Neural cell (in vitro differentiated cells): ENCODE measurements at regions not wholly inside any gene's neighbourhood (a gene's known extent, or its start where the extent isn't known, plus 50 kb on each side); places are given as distances from the start of the nearest gene placed in this dataset.

ENCODE experiments used
- H2AFZ ChIP-seq: fragments of 200-600, 300-800 bp; sonication (generic), shearing (Covaris generic); 2 replicates; pipeline ENCODE4 v1.6.0; 2014; ENCODE audit warnings: low read depth, mild to moderate bottlenecking, antibody characterized with exemption, low read length, moderate library complexity
- H3F3A ChIP-seq: fragments of 200-600 bp; shearing (Covaris generic); 2 replicates; pipeline ENCODE4 v1.6.1; 2016; ENCODE audit warnings: mild to moderate bottlenecking, moderate library complexity, mixed read lengths, antibody characterized with exemption, low read length; ENCODE audit not compliant: insufficient read depth, poor library complexity, severe bottlenecking
- H3K27ac ChIP-seq: fragments of 200-600, 300-800 bp; sonication (generic), shearing (Covaris generic); 2 replicates; pipeline ENCODE4 v1.5.1; 2014; ENCODE audit warnings: mild to moderate bottlenecking, low read length, moderate library complexity
- H3K27me3 ChIP-seq: fragments of 300-800, 200-600 bp; sonication (generic), shearing (Covaris generic); 2 replicates; pipeline ENCODE4 v1.6.0; 2014; ENCODE audit warnings: mild to moderate bottlenecking, low read depth, low read length, moderate library complexity; ENCODE audit not compliant: insufficient read depth
- H3K36me3 ChIP-seq: fragments of 300-800, 200-600 bp; sonication (generic), shearing (Covaris generic); 2 replicates; pipeline ENCODE4 v1.5.1; 2014; ENCODE audit warnings: mild to moderate bottlenecking, antibody characterized with exemption, low read length, moderate library complexity; ENCODE audit not compliant: insufficient read depth
- H3K4me2 ChIP-seq: fragments of 300-800, 200-600 bp; sonication (generic), shearing (Covaris generic); 2 replicates; pipeline ENCODE4 v1.6.0; 2014; ENCODE audit warnings: mild to moderate bottlenecking, low read length
- H3K4me3 ChIP-seq: fragments of 300-800, 200-600 bp; sonication (generic), shearing (Covaris generic); 2 replicates; pipeline ENCODE4 v1.5.1; 2014; ENCODE audit warnings: mild to moderate bottlenecking, low read length, moderate library complexity
- H3K79me2 ChIP-seq: fragments of 200-600 bp; shearing (Covaris generic); replicated peaks from 2 replicates; pipeline ENCODE4 v1.6.0; 2014; ENCODE audit warnings: mild to moderate bottlenecking, low read length, moderate library complexity; ENCODE audit not compliant: insufficient read depth
- H3K9ac ChIP-seq: fragments of 300-800, 200-600 bp; sonication (generic), shearing (Covaris generic); 2 replicates; pipeline ENCODE4 v1.6.1; 2016; ENCODE audit warnings: mild to moderate bottlenecking, low read length, mixed read lengths
- H3K9me2 ChIP-seq: fragments of 200-600 bp; shearing (Covaris generic); 2 replicates; pipeline ENCODE4 v1.6.1; 2016; ENCODE audit warnings: mild to moderate bottlenecking, low read length, mixed read lengths; ENCODE audit not compliant: insufficient read depth
- H3K9me3 ChIP-seq: fragments of 200-600, 300-800 bp; sonication (generic), shearing (Covaris generic); 2 replicates; pipeline ENCODE4 v1.6.1; 2016; ENCODE audit warnings: mild to moderate bottlenecking, mixed run types, low read length, moderate library complexity, mixed read lengths
- H4K20me1 ChIP-seq: fragments of 200-600 bp; shearing (Covaris generic); 2 replicates; pipeline ENCODE4 v1.6.1; 2016; ENCODE audit warnings: mild to moderate bottlenecking, mixed run types; ENCODE audit not compliant: insufficient read depth
- EP300 ChIP-seq: fragments of 450-650 bp; conservative IDR thresholded peaks from 2 replicates; pipeline ENCODE4 v1.6.1; 2014; ENCODE audit warnings: antibody characterized with exemption, mild to moderate bottlenecking, moderate library complexity; ENCODE audit not compliant: poor library complexity, severe bottlenecking
- EZH2 ChIP-seq: fragments of 200-600, 300-800 bp; shearing (Covaris generic), sonication (generic); IDR thresholded peaks from 2 replicates; pipeline ENCODE4 v1.6.1; 2014; ENCODE audit warnings: antibody characterized with exemption, low read length, borderline replicate concordance, mild to moderate bottlenecking; ENCODE audit not compliant: insufficient read depth, poor library complexity, severe bottlenecking
- MXI1 ChIP-seq: fragments of 450-650 bp; conservative IDR thresholded peaks from 2 replicates; pipeline ENCODE4 v1.6.1; 2014; ENCODE audit warnings: antibody characterized with exemption, mild to moderate bottlenecking; ENCODE audit not compliant: poor library complexity, severe bottlenecking
- POLR2AphosphoS5 ChIP-seq: IDR thresholded peaks from 2 replicates; pipeline ENCODE4 v1.6.1; 2012
- RAD21 ChIP-seq: fragments of 450-650 bp; conservative IDR thresholded peaks from 2 replicates; pipeline ENCODE4 v1.6.1; 2014; ENCODE audit warnings: antibody characterized with exemption, mild to moderate bottlenecking, moderate library complexity
- SMC3 ChIP-seq: fragments of 450-650 bp; conservative IDR thresholded peaks from 2 replicates; pipeline ENCODE4 v1.6.1; 2014; ENCODE audit warnings: antibody characterized with exemption, mild to moderate bottlenecking, moderate library complexity; ENCODE audit not compliant: poor library complexity
- TAF1 ChIP-seq: IDR thresholded peaks from 2 replicates; pipeline ENCODE4 v1.6.1; 2012; ENCODE audit warnings: low read depth
- TF ChIP-seq, protein P1 (sequence below): IDR thresholded peaks from 2 replicates; pipeline ENCODE4 v1.6.1; 2012; ENCODE audit warnings: borderline replicate concordance
- TF ChIP-seq, protein P2 (sequence below): fragments of 450-650 bp; IDR thresholded peaks from 2 replicates; pipeline ENCODE4 v1.5.1; 2014; ENCODE audit warnings: antibody characterized with exemption, mild to moderate bottlenecking, moderate library complexity; ENCODE audit not compliant: poor library complexity, severe bottlenecking

DNA sequence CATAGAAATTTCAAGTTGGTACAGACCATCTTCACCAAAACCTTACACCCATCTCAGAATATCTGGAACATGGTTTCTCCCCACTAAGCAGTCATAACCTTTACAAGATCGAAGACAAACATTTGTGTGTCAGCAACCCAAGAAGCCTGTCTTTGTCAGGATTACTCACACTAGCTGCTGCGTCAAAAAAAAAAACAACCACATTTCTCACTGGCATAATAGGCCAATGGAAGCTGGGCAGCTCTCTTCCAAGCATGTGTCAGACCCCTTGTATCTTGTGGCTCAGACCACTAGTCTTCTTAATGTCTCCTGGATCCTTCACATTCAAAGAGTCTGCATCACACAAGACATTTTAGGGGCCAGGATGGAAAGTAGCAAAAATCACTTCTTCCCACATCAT is 266.9 kb upstream of the IGF1R start:
- H3K4me2 ChIP-seq: no peak overlapping the region
- H3K36me3 ChIP-seq: no peaks in the 10 kb centered on the region
- no peak overlapping the region for H3K27ac ChIP-seq
- no peak overlapping the region for H3K4me3 ChIP-seq
- H3F3A ChIP-seq: no peaks in the 10 kb centered on the region
- no peaks in the 10 kb centered on the region for H3K9me2 ChIP-seq
- H3K9ac ChIP-seq: no peak overlapping the region
- no peak for TF ChIP-seq MXI1
- no peak for TF ChIP-seq EZH2
- TF ChIP-seq RAD21: no peak
- no peak for TF ChIP-seq SMC3
- TF ChIP-seq TAF1: no peak
- TF ChIP-seq, protein P1, sequence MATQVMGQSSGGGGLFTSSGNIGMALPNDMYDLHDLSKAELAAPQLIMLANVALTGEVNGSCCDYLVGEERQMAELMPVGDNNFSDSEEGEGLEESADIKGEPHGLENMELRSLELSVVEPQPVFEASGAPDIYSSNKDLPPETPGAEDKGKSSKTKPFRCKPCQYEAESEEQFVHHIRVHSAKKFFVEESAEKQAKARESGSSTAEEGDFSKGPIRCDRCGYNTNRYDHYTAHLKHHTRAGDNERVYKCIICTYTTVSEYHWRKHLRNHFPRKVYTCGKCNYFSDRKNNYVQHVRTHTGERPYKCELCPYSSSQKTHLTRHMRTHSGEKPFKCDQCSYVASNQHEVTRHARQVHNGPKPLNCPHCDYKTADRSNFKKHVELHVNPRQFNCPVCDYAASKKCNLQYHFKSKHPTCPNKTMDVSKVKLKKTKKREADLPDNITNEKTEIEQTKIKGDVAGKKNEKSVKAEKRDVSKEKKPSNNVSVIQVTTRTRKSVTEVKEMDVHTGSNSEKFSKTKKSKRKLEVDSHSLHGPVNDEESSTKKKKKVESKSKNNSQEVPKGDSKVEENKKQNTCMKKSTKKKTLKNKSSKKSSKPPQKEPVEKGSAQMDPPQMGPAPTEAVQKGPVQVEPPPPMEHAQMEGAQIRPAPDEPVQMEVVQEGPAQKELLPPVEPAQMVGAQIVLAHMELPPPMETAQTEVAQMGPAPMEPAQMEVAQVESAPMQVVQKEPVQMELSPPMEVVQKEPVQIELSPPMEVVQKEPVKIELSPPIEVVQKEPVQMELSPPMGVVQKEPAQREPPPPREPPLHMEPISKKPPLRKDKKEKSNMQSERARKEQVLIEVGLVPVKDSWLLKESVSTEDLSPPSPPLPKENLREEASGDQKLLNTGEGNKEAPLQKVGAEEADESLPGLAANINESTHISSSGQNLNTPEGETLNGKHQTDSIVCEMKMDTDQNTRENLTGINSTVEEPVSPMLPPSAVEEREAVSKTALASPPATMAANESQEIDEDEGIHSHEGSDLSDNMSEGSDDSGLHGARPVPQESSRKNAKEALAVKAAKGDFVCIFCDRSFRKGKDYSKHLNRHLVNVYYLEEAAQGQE: no peak
- TF ChIP-seq POLR2AphosphoS5: no peak
- no peak for TF ChIP-seq EP300
- TF ChIP-seq, protein P2, sequence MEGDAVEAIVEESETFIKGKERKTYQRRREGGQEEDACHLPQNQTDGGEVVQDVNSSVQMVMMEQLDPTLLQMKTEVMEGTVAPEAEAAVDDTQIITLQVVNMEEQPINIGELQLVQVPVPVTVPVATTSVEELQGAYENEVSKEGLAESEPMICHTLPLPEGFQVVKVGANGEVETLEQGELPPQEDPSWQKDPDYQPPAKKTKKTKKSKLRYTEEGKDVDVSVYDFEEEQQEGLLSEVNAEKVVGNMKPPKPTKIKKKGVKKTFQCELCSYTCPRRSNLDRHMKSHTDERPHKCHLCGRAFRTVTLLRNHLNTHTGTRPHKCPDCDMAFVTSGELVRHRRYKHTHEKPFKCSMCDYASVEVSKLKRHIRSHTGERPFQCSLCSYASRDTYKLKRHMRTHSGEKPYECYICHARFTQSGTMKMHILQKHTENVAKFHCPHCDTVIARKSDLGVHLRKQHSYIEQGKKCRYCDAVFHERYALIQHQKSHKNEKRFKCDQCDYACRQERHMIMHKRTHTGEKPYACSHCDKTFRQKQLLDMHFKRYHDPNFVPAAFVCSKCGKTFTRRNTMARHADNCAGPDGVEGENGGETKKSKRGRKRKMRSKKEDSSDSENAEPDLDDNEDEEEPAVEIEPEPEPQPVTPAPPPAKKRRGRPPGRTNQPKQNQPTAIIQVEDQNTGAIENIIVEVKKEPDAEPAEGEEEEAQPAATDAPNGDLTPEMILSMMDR: no peak
- no peak overlapping the region for H2AFZ ChIP-seq
- no peaks in the 10 kb centered on the region for H3K9me3 ChIP-seq
- no peaks in the 10 kb centered on the region for H3K79me2 ChIP-seq
- no peaks in the 10 kb centered on the region for H3K27me3 ChIP-seq
- H4K20me1 ChIP-seq: no peaks in the 10 kb centered on the region

DNA sequence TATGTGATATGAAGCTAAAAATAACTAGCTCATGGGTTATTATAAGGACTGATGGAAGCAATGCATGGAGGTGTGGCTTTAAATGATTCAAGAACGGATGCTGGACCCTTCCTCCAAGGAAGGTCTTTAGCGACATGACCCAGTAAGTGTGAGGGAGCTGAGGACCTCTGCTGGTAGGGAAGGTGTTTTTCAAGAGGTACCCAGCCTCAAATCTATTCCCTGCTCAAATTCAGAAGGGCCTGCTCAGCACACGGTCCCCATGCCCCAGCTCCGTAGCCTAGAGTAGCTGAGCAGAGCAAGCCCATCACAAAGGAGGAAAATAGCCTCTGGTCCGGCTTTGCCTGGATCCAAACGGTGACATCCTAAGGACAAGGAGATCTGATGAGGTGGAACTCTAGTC is 266.2 kb upstream of the IGF1R start:
- Histone ChIP-seq H3K27me3 (no peaks in the 10 kb centered on the region), H3K79me2 (no peaks in the 10 kb centered on the region), H2AFZ (no peak overlapping the region), H3F3A (no peaks in the 10 kb centered on the region), H3K9me2 (no peaks in the 10 kb centered on the region), H3K4me3 (no peak overlapping the region), H3K36me3 (no peaks in the 10 kb centered on the region), H3K27ac (no peak overlapping the region), H3K4me2 (no peak overlapping the region), H3K9ac (no peak overlapping the region), H4K20me1 (no peaks in the 10 kb centered on the region), H3K9me3 (no peaks in the 10 kb centered on the region)
- TF ChIP-seq RAD21 (no peak), SMC3 (no peak), EZH2 (no peak), EP300 (no peak), POLR2AphosphoS5 (no peak), MXI1 (no peak), TAF1 (no peak)
- TF ChIP-seq, protein P2: no peak
- TF ChIP-seq, protein P1: no peak
